Motor neuron (in vitro differentiated cells): ENCODE measurements at regions not wholly inside any gene's neighbourhood (a gene's known extent, or its start where the extent isn't known, plus 50 kb on each side); places are given as distances from the start of the nearest gene placed in this dataset.
A peak's percentile ranks its signal among the peaks of the same experiment; 100 is the strongest.

Experiments used
- ATAC-seq, 8 experiments: fragments of 200-7000 bp; cut with Tn5 transposase; replicated peaks in 6 of 8; 2 replicates each; pipeline ENCODE4 v1.8.0; 2021; ENCODE audit warnings: mild to moderate bottlenecking in 8 of 8, moderate library complexity in 8 of 8
- H3K27ac ChIP-seq, 2 donors: fragments of 250-450 bp; sonication (Bioruptor Pico); 2 replicates each; pipeline ENCODE4 v1.9.0; 2021; ENCODE audit warnings: antibody characterized with exemption in 2 of 2, mild to moderate bottlenecking in 2 of 2, moderate library complexity in 1 of 2
- H3K4me1 ChIP-seq, 2 donors: fragments of 250-450 bp; sonication (Bioruptor Pico); replicated peaks in 1 of 2; 2 replicates each; pipeline ENCODE4 v1.6.1; 2021; ENCODE audit warnings: antibody characterized with exemption in 2 of 2, mild to moderate bottlenecking in 2 of 2, moderate library complexity in 1 of 2
- H3K4me3 ChIP-seq, 5 donors: fragments of 250-450 bp; sonication (Bioruptor Pico); 2 replicates each; pipeline ENCODE4 v1.9.0; 2021; ENCODE audit warnings: antibody characterized with exemption in 5 of 5, mild to moderate bottlenecking in 5 of 5, moderate library complexity in 4 of 5
- WGBS, 10 experiments: fragments of 450-650 bp; shearing (Covaris generic); methylation state at CpG; one replicate each; pipeline ENCODE4 v1.0.0; 2022; 5-methylcytosine and 5-hydroxymethylcytosine counted together
- in situ Hi-C, 9 experiments: fragments of 400-800 bp; cut with MboI; loops; one replicate each; pipeline ENCODE4 v1.15.0; 2021; ENCODE audit warnings: low sequenced_read_pairs in 9 of 9, low pct_unique_long_range_greater_than_20kb in 2 of 9; ENCODE audit not compliant: unreplicated experiment in 9 of 9

- 76 to 100% (median 100%) methylated on average over 1 to 3 of the region's 3 CpGs; no CpG with 5 or more reads in 1 of the 10 experiments for WGBS, 10 experiments
- no peak for ATAC-seq
- H3K27ac ChIP-seq, result no peak overlapping the region
- in situ Hi-C loops, result no loop called here
- H3K4me3 ChIP-seq, result no peak overlapping the region
- peaks cover 0 to 5% of the 10 kb centered on the region in 2 donors for H3K4me1 ChIP-seq
These were observed 150.0 kb upstream of the UBE2E1 start for GRCh38 chr3:23655749-23656148.

GRCh38 chr3:23656199-23656598 lies 149.6 kb upstream of the UBE2E1 start:
- ATAC-seq, result no peak
- Histone ChIP-seq H3K4me1 (peaks cover 0 to 5% of the 10 kb centered on the region in 2 donors), H3K27ac (no peak overlapping the region), H3K4me3 (no peak overlapping the region)
- 20 to 100% (median 95%) methylated on average over 1 to 5 of the region's 5 CpGs; no CpG with 5 or more reads in 4 of the 10 experiments for WGBS, 10 experiments
- in situ Hi-C loops, result no loop called here

DNA sequence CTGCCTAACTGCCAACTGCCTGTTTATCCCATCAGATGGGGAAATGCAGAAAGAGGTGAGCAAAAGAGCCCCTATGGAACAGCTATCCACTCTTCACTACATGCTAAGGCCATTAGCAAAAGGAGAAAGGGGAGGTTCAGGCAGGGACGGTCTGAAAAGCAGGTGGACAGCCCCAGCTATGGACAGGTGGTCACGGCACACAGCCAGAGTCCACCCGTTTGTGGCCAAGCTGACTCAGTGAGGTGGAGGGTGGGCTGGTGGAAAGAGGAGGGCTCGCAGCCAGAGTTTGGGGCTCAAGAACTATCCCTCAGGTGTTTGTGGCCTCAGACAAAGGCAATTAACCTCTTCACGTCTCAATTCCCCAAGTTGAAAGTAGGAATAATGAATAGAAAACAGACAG lies 148.9 kb upstream of the UBE2E1 start:
- no peak for ATAC-seq
- in situ Hi-C loops, result no loop called here
- Histone ChIP-seq H3K4me1 (peaks cover 0 to 5% of the 10 kb centered on the region in 2 donors), H3K4me3 (no peak overlapping the region), H3K27ac (no peak overlapping the region)
- WGBS, 10 experiments, result 40 to 100% (median 80%) methylated on average over 1 to 3 of the region's 5 CpGs; no CpG with 5 or more reads in 5 of the 10 experiments

DNA sequence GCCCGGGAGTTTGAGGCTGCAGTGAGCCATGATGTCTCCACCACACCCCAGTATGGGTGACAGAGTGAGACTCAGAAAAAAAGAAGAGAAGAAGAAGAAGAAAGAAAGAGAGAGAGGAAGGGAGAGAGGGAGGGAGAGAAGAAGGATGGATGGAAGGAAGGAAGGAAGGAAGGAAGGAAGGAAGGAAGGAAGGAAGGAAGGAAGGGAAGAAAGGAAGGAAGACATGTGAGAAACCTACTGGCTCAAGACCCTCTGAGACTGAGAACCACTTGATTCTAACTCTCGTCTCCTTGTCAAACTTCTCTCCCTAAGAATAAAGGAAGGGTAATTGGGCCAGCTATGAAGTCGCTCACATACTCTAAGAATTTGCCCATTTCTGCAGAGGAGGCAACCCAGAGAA lies 148.1 kb upstream of the UBE2E1 start:
- no peak for ATAC-seq
- no peak overlapping the region for H3K27ac ChIP-seq
- peaks cover 0 to 5% of the 10 kb centered on the region in 2 donors for H3K4me1 ChIP-seq
- WGBS, 10 experiments, result 67 to 100% (median 85%) methylated on average over 1 to 2 of the region's 3 CpGs; no CpG with 5 or more reads in 6 of the 10 experiments
- in situ Hi-C loops, result no loop called here
- no peak overlapping the region for H3K4me3 ChIP-seq

DNA sequence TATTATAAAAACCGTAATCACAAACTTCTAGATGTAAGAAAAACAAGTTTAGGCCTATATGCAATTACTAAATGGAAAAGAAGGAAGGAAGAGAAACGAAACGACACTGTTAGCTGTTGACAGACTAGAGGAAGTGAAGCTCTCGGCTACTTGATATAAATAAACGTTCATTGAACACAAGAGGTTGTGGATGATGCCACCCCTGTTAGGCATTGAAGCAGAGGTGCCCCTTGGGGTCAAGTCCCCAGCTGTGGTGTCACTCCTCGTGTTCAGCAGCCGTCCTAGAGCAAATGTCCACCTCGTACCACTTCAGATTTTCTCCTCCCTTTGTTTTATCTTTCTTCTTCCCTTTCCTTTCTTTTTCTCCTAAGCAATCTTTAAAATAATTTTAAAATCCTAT lies 146.5 kb upstream of the UBE2E1 start:
- Histone ChIP-seq H3K4me3 (no peak overlapping the region), H3K4me1 (peaks cover 0 to 5% of the 10 kb centered on the region in 2 donors), H3K27ac (no peak overlapping the region)
- no peak for ATAC-seq
- in situ Hi-C loops, result no loop called here
- 60 to 82% (median 72%) methylated on average over 1 to 8 of the region's 8 CpGs for WGBS, 10 experiments

DNA sequence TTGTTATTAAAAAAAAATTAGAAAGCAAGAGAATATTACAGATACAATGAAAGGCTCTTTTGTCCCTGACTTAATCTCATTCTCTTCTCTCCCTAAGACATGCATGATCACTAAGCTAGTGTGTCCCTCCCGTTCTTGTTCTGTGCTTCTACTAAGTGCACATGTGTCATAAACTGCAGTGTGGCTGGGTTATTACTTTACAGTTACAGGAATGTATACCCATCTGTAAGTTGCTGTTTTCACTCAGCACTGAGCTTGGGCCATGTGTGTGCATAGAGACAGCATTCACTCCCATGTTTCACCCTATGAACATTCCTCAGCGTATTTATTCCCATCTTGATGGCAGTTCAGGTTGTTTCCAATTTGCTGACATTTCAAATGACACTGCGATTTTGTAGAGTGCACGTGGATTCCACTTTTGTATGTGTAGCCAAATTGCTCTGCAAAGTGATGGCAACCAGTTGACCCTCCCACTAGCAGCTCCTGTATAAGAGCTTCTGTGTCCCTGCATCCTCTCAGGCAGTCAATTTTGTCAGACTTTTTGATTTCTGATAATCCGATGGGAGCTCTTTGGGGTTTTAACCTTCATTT lies 145.8 kb upstream of the UBE2E1 start:
- H3K27ac ChIP-seq, result no peak overlapping the region
- H3K4me1 ChIP-seq, result peaks cover 0 to 5% of the 10 kb centered on the region in 2 donors
- 46 to 100% (median 83%) methylated on average over 1 to 5 of the region's 5 CpGs; no CpG with 5 or more reads in 1 of the 10 experiments for WGBS, 10 experiments
- peak in 1 of 8 experiments; percentile 16 for ATAC-seq
- H3K4me3 ChIP-seq, result no peak overlapping the region
- in situ Hi-C loops, result no loop called here

- in situ Hi-C loops, result no loop called here
- WGBS, 10 experiments, result 0 to 95% (median 75%) methylated on average over 2 to 9 of the region's 9 CpGs; no CpG with 5 or more reads in 1 of the 10 experiments
- Histone ChIP-seq H3K27ac (no peak overlapping the region), H3K4me3 (no peak overlapping the region), H3K4me1 (peaks cover 0 to 5% of the 10 kb centered on the region in 2 donors)
- no peak for ATAC-seq
These were observed 143.6 kb upstream of the UBE2E1 start for GRCh38 chr3:23662079-23662617.

GRCh38 chr3:23663246-23663645 lies 142.5 kb upstream of the UBE2E1 start:
- Histone ChIP-seq H3K4me3 (no peak overlapping the region), H3K27ac (no peak overlapping the region), H3K4me1 (peaks cover 0 to 5% of the 10 kb centered on the region in 2 donors)
- 29 to 90% (median 76%) methylated on average over 1 to 3 of the region's 3 CpGs; no CpG with 5 or more reads in 1 of the 10 experiments for WGBS, 10 experiments
- in situ Hi-C loops, result no loop called here
- no peak for ATAC-seq

DNA sequence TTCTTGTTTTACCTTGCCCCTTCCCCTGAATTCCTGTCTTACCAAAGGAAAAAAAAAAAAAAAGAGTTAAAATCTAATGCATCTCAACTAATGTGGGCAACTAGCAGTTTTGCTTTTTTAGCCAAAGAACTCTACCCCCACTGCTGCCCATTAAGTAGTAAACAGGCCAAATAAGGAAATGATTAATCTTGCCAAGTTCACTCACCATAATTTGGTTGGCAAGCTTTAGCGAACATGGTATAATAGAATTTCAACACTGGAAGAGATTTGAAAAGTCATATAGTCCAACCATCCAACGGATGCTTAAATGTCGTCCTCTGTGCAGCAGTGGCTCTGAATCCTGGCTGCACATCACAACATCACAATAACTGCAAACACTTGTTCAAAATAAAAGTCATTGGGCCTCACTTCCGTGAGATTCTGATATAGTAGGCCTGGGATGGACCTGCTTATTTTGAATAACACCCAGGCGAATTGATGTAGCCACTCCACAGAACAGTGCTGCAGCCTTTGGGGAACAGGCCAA lies 142.0 kb upstream of the UBE2E1 start:
- Histone ChIP-seq H3K4me3 (no peak overlapping the region), H3K27ac (no peak overlapping the region), H3K4me1 (peaks cover 0 to 5% of the 10 kb centered on the region in 2 donors)
- no peak for ATAC-seq
- 52 to 97% (median 74%) methylated on average over 1 to 5 of the region's 5 CpGs; no CpG with 5 or more reads in 2 of the 10 experiments for WGBS, 10 experiments
- in situ Hi-C loops, result no loop called here

DNA sequence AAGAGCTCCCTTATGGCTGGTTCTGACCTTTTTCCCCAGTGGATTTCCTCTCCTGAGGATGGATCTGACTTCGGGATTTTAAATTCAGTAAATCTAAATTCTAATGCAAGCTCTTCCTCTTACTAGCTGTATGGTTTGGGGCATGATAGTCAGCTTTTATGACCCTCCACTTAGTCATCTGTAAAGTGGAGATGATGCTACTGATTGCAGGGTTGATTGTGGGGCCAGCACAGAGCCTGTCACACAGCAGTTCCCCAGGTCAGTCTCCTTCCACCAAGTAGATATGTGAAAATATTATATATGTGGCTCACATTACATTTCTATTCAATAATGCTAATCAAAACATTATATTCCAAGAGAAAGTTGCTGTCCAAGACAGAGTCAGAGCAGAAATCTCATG lies 141.3 kb upstream of the UBE2E1 start:
- in situ Hi-C loops, result no loop called here
- Histone ChIP-seq H3K4me3 (no peak overlapping the region), H3K27ac (no peak overlapping the region), H3K4me1 (peaks cover 0 to 3% of the 10 kb centered on the region in 2 donors)
- WGBS, 10 experiments, result 0 to 100% (median 78%) methylated on average over 1 of the region's 1 CpG; no CpG with 5 or more reads in 5 of the 10 experiments
- ATAC-seq, result no peak

- in situ Hi-C loops, result no loop called here
- H3K4me3 ChIP-seq, result no peak overlapping the region
- H3K27ac ChIP-seq, result no peak overlapping the region
- 80 to 100% (median 100%) methylated on average over 1 of the region's 1 CpG; no CpG with 5 or more reads in 7 of the 10 experiments for WGBS, 10 experiments
- H3K4me1 ChIP-seq, result peaks cover 2 to 3% of the 10 kb centered on the region in 2 donors
- ATAC-seq, result no peak
These were observed 140.0 kb upstream of the UBE2E1 start for GRCh38 chr3:23665741-23666140.

GRCh38 chr3:23666818-23667217 lies 138.9 kb upstream of the UBE2E1 start:
- WGBS, 10 experiments, result 92 to 100% (median 100%) methylated on average over 1 to 4 of the region's 4 CpGs; no CpG with 5 or more reads in 1 of the 10 experiments
- no peak for ATAC-seq
- in situ Hi-C loops, result no loop called here
- H3K4me1 ChIP-seq, result peaks cover 2 to 3% of the 10 kb centered on the region in 2 donors
- no peak overlapping the region for H3K4me3 ChIP-seq
- H3K27ac ChIP-seq, result no peak overlapping the region

- ATAC-seq, result no peak
These were observed 138.0 kb upstream of the UBE2E1 start for GRCh38 chr3:23667536-23668429.

More at GRCh38 chr3:23667536-23668429, 138.0 kb upstream of the UBE2E1 start:
- Histone ChIP-seq H3K4me1 (peaks cover 2 to 3% of the 10 kb centered on the region in 2 donors), H3K4me3 (no peak overlapping the region), H3K27ac (no peak overlapping the region)
- in situ Hi-C loops, result no loop called here
- WGBS, 10 experiments, result 17 to 100% (median 90%) methylated on average over 1 to 6 of the region's 6 CpGs; no CpG with 5 or more reads in 1 of the 10 experiments
